ENCODE measurements at regions not wholly inside any gene's neighbourhood (a gene's known extent, or its start where the extent isn't known, plus 50 kb on each side); places are given as distances from the start of the nearest gene placed in this dataset.

DNA sequence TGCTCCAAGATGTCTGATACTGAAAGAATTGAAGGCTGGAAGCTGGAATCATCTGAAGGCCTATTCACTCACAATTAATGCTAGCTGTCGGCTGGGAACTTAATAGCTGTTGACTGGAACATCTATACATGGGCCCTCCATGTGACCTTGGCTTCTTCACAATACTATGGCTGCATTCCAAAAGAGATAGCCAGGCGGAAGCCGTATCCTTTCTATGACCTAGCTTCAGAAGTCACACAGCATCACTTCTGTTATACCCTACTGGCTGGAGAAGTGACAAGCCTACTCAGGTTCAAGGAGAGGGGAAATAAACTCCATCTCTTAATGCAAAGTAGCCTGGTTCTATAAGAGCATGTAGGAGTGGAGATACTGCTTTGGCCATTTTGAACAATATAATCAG lies 50.9 kb upstream of the SPRED1 start:
- H3K27ac ChIP-seq (ENCODE audit: low read depth in 2 of 2, low read length in 2 of 2) = peak overlapping the region in 1 of 2 donors; percentile 28
- no peak overlapping the region for H3K4me3 ChIP-seq (ENCODE audit: low read length in 3 of 3)
- H3K9ac ChIP-seq (ENCODE audit: low read length in 3 of 3) = no peak overlapping the region
- no peaks in the 10 kb centered on the region for H3K36me3 ChIP-seq (ENCODE audit: control insufficient read depth in 2 of 3, insufficient read depth in 3 of 3, low read length in 3 of 3)
- no peak for TF ChIP-seq CTCF (IDR thresholded peaks at IDR 0.05; ENCODE audit: borderline replicate concordance, extremely low read depth, insufficient read depth)
- H3K9me3 ChIP-seq (ENCODE audit: control insufficient read depth in 2 of 3, insufficient read depth in 1 of 3, low read length in 3 of 3) = no peaks in the 10 kb centered on the region
- intact Hi-C loops (cut with DNase I) = no loop called here
- no peaks in the 10 kb centered on the region for H3K27me3 ChIP-seq (ENCODE audit: control insufficient read depth, insufficient read depth, low read length)
- no peaks in the 10 kb centered on the region for H3K4me1 ChIP-seq (ENCODE audit: control insufficient read depth in 2 of 3, insufficient read depth in 2 of 3, low read depth in 1 of 3, low read length in 3 of 3)
- DNase-seq (peak in 3 of 5 donors; percentile 18 to 63 (median 33)), FAIRE-seq (no peak)

DNA sequence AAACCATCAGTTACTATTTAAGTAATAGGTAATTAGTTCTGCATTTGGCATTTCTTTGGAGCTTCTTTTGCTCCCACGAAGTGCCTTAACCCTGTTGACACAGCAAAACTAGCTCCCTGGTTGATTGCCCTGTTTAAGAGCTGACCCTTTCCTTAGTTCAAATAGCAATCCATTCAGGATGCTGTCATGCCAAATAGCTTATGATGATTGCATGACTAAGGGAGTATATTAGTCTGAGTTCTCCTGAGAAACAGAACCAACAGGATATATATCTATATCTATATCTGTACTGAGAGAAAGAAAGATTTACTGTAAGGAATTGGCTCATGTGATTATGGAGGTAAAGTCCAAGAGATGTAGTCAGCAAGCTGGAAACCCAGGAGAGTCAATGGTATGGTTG lies 50.3 kb upstream of the SPRED1 start:
- Histone ChIP-seq H3K27ac (ENCODE audit: low read depth in 2 of 2, low read length in 2 of 2) (no peak overlapping the region), H3K4me3 (ENCODE audit: low read length in 3 of 3) (no peak overlapping the region), H3K36me3 (ENCODE audit: control insufficient read depth in 2 of 3, insufficient read depth in 3 of 3, low read length in 3 of 3) (no peaks in the 10 kb centered on the region), H3K4me1 (ENCODE audit: control insufficient read depth in 2 of 3, insufficient read depth in 2 of 3, low read depth in 1 of 3, low read length in 3 of 3) (peaks cover 0 to 5% (median 0%) of the 10 kb centered on the region in 3 donors), H3K9ac (ENCODE audit: low read length in 3 of 3) (no peak overlapping the region), H3K9me3 (ENCODE audit: control insufficient read depth in 2 of 3, insufficient read depth in 1 of 3, low read length in 3 of 3) (no peaks in the 10 kb centered on the region), H3K27me3 (ENCODE audit: control insufficient read depth, insufficient read depth, low read length) (no peaks in the 10 kb centered on the region)
- peak in 1 of 5 donors; percentile 8 for DNase-seq
- no peak for FAIRE-seq
- TF ChIP-seq CTCF (IDR thresholded peaks at IDR 0.05; ENCODE audit: borderline replicate concordance, extremely low read depth, insufficient read depth) = no peak
- intact Hi-C loops (cut with DNase I) = no loop called here
